ENCODE measurements at regions not wholly inside any gene's neighbourhood (a gene's known extent, or its start where the extent isn't known, plus 50 kb on each side); places are given as distances from the start of the nearest gene placed in this dataset.

DNA sequence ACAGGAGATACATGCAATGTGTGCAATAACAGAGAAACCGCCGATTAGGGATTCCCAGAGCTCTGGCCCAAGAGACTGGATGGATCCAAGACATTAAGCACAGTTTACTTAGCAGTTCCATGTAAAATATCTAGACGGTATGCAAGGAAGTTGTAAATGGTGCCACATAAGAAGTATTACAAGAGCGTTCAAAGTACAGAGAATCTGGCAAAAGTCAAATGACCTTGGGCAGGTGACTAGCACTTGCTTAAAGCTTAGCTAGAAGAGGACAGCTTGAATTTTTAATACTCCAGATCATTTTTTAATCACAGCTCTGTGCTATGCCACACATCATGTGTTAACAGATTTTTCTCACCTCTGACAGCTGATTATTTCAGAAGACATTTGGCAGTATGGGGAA, 72.3 kb upstream of the TNPO1 start:
- no peak for TF ChIP-seq EZH2 (IDR thresholded peaks at IDR 0.05; ENCODE audit: borderline replicate concordance, low read depth, low read length, poor library complexity, severe bottlenecking)
- TF ChIP-seq, protein P1, sequence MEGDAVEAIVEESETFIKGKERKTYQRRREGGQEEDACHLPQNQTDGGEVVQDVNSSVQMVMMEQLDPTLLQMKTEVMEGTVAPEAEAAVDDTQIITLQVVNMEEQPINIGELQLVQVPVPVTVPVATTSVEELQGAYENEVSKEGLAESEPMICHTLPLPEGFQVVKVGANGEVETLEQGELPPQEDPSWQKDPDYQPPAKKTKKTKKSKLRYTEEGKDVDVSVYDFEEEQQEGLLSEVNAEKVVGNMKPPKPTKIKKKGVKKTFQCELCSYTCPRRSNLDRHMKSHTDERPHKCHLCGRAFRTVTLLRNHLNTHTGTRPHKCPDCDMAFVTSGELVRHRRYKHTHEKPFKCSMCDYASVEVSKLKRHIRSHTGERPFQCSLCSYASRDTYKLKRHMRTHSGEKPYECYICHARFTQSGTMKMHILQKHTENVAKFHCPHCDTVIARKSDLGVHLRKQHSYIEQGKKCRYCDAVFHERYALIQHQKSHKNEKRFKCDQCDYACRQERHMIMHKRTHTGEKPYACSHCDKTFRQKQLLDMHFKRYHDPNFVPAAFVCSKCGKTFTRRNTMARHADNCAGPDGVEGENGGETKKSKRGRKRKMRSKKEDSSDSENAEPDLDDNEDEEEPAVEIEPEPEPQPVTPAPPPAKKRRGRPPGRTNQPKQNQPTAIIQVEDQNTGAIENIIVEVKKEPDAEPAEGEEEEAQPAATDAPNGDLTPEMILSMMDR (conservative IDR thresholded peaks at IDR 0.05; ENCODE audit: low read depth, low read length), result no peak
